ENCODE measurements at regions not wholly inside any gene's neighbourhood (a gene's known extent, or its start where the extent isn't known, plus 50 kb on each side); places are given as distances from the start of the nearest gene placed in this dataset.

GRCh38 chr11:134532131-134532920, 120.3 kb upstream of the B3GAT1 start:
- no peak overlapping the region for H2BK12ac ChIP-seq (ENCODE audit: insufficient read length, low read depth, low read length)
- no peak overlapping the region for H2AK5ac ChIP-seq (ENCODE audit: insufficient read length, low read length)
- no peak overlapping the region for H4K8ac ChIP-seq (replicated peaks; ENCODE audit: insufficient read length, low read depth, low read length)
- H3K23me2 ChIP-seq (ENCODE audit: insufficient read length, low read depth, low read length, poor library complexity, severe bottlenecking) = no peaks in the 10 kb centered on the region
- no peak overlapping the region for H2BK20ac ChIP-seq (ENCODE audit: low read depth, low read length, poor library complexity, severe bottlenecking)
- no peak overlapping the region for H4K91ac ChIP-seq (ENCODE audit: insufficient read length, low read depth, low read length)
- no peak overlapping the region for H3K14ac ChIP-seq (ENCODE audit: insufficient read depth, low read length)
- no peak overlapping the region for H3T11ph ChIP-seq (ENCODE audit: low read length)
- no peaks in the 10 kb centered on the region for H3K79me2 ChIP-seq (ENCODE audit: insufficient read depth, low read length)
- peak; percentile 17 for DNase-seq
- no peaks in the 10 kb centered on the region for H3K9me3 Mint-ChIP-seq
- peak overlapping the region in 1 of 3 experiments; percentile 57; a peak in 2 of 7 replicates for H3K27ac Mint-ChIP-seq
- H2BK120ac ChIP-seq (ENCODE audit: low read depth, low read length, poor library complexity, severe bottlenecking) = no peak overlapping the region
- no peaks in the 10 kb centered on the region for H3K36me3 Mint-ChIP-seq (ENCODE audit: insufficient read depth in 1 of 3, low read depth in 3 of 3)
- H3K23ac ChIP-seq (ENCODE audit: insufficient read length, low read depth, low read length) = no peak overlapping the region
- no peak overlapping the region for H3K4me2 ChIP-seq (ENCODE audit: insufficient read depth, insufficient read length, low read length)
- H2BK15ac ChIP-seq (ENCODE audit: low read depth, low read length) = no peak overlapping the region
- TF ChIP-seq CTCF (conservative IDR thresholded peaks at IDR 0.05) = no peak
- H3K4ac ChIP-seq (ENCODE audit: low read depth, low read length) = no peak overlapping the region
- no peaks in the 10 kb centered on the region for H3K4me1 ChIP-seq (ENCODE audit: insufficient read depth, low read length)
- no peak overlapping the region for H2BK5ac ChIP-seq (ENCODE audit: insufficient read length, low read length)
- no peak overlapping the region for H3K4me3 Mint-ChIP-seq
- H3K79me1 ChIP-seq (ENCODE audit: insufficient read depth, low read depth, low read length, poor library complexity, severe bottlenecking) = no peaks in the 10 kb centered on the region
- no peaks in the 10 kb centered on the region for H4K20me1 ChIP-seq (ENCODE audit: control insufficient read depth, insufficient read depth, insufficient read length)
- H3K27ac ChIP-seq (ENCODE audit: insufficient read length, low read depth, low read length) = no peak overlapping the region
- no peak overlapping the region for H3K18ac ChIP-seq (ENCODE audit: insufficient read length, low read depth, low read length)
- no peaks in the 10 kb centered on the region for H3K9me3 ChIP-seq (ENCODE audit: control insufficient read depth, low read depth, low read length)
- H3K4me1 Mint-ChIP-seq = peaks cover 17 to 29% of the 10 kb centered on the region in 2 experiments
- no peak overlapping the region for H4K5ac ChIP-seq (ENCODE audit: insufficient read length, low read depth, low read length)
- no CpG with 5 or more reads among the region's 23 CpGs for WGBS (ENCODE audit: extremely low coverage, insufficient read length, low lambda C conversion rate)
- no peak overlapping the region for H3K56ac ChIP-seq (ENCODE audit: insufficient read length, low read depth, low read length)
- no peaks in the 10 kb centered on the region for H3K27me3 ChIP-seq (ENCODE audit: insufficient read depth, low read length)
- H2AFZ ChIP-seq (ENCODE audit: low read length) = no peak overlapping the region
- peaks cover 1% of the 10 kb centered on the region; the same call in 1 of the 2 replicates for H3K27me3 Mint-ChIP-seq (ENCODE audit: low read depth)
- H3K9ac ChIP-seq (ENCODE audit: extremely low read depth, insufficient read length, low read length) = no peak overlapping the region
